Cardiac septum (tissue), 1 donor: ENCODE measurements at regions not wholly inside any gene's neighbourhood (a gene's known extent, or its start where the extent isn't known, plus 50 kb on each side); places are given as distances from the start of the nearest gene placed in this dataset.
"Not testable (repeated sequence)": the region's sequence is repeated elsewhere in the genome, so short reads cannot be mapped to it uniquely, and the experiment has no call there.

Source experiments
- DNase-seq: peaks from one replicate; pipeline ENCODE4 v3.0.0-alpha.2; 2020; ENCODE audit warnings: low spot score
- intact Hi-C: fragments of 100-400 bp; cut with DNase I; formaldehyde crosslinking; loops from one replicate; pipeline ENCODE4 v1.14.0; 2022
- donor health status: DM: no; HTN: no; CAD: no.

- DNase-seq: no peak
- intact Hi-C loops: no loop called here
Observed at GRCh38 chr18:43341014-43341413, 63.7 kb upstream of the SYT4 start.

DNA sequence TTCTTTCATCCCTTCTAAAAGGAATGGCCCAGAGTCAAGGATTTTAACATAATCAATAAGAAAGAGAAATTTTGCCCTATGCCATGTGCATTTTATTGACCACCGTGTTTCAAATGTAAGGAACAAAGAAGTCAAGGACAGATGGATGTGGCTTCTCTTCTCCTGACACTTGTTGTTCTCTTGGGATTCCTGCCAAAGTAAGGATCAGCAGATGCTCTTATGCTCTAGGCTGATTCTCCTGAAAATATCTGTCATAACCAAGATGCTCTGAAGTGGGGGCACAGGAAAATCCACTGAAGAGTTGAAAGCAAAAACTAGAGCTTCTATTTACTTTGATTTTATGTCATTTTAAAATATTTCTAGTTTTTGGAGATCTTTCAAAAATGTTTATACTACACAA, 72.9 kb upstream of the SYT4 start:
- intact Hi-C loops: no loop called here

DNA sequence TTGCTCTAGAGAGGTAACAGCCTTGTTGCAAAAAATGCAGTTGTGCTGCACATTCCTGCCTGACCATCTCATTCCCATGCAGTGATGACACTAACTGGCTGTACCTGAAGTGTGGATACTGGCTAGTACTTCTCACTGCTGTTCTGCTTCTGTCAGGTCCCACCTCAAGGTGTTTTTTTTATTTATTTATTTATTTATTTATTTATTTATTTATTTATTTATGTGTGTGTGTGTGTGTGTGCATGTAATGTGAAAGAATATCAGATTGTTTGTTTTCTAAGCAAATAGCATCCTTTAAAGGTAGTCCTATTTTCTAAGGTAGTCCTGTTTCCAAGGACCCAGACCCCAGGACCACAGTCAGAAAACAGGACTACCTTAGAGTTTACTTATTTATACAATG, 87.2 kb upstream of the SYT4 start:
- no peak for DNase-seq
- intact Hi-C loops: no loop called here

More for the DNA sequence above, 72.9 kb upstream of the SYT4 start:
- DNase-seq: no peak

DNA sequence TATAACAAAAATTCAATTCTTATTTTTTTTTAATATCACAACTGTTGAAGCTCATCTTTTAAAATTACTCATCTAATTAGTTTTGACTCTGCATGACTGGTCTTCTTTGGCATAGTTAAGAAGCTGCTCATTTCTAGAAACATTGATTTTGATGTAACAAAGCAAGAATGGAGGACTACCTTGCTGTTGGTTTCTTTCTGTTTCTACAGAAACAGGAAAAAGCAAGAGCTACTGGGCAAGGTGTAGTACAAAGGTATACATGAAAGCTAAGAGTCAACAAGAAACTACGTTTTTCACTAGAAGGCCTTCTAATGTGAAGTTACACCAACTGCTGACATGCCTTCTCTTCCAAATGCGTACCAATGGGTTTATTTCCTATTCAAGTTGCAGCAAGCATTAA, 90.6 kb upstream of the SYT4 start:
- DNase-seq: no peak
- intact Hi-C loops: no loop called here

GRCh38 chr18:43369311-43369710, 92.0 kb upstream of the SYT4 start:
- DNase-seq, intact Hi-C loops: not testable (repeated sequence)

DNA sequence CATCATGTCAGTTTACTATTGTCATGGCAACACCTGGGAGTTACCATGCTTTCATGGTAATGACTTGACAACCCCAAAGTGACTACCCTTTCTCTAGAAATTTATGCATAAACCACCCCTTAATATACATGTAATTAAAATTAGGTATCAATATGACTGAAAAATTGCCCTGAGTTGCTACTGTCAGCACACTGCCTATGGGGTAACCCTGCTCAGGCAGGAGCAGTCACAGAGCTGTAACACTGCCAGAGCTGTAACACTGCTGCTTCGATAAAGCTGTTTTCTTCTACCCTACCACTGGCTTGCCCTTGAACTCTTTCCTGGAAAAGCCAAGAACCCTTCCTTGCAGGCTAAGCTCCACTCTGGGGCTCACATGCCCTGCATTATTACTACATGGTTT, 95.5 kb upstream of the SYT4 start:
- intact Hi-C loops: no loop called here
- no peak for DNase-seq

DNA sequence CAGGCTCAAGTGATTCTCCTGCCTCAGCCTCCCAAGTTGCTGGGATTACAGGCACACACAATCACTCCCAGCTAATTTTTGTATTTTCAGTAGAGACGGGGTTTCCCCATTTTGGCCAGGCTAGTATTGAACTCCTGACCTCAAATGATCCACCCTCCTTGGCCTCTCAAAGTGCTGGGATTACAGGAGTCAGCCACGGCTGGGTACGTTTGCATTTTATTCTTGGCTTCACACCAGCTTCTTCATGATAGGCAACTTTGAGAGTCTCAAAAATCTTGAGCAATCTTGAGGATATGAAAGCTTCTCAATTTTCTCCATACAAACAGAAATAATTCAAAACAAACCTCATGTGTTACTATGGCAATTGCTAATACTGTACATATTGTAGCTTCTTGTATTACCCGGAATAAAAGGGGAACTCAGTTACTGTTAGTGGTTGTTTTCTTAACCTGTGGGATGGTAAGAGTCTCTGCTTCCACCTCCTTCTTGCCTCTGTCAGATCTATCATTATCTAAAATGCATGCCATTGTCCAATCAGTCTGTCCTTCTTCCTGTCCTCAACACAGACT, 102.9 kb upstream of the SYT4 start:
- intact Hi-C loops: no loop called here
- no peak for DNase-seq

DNA sequence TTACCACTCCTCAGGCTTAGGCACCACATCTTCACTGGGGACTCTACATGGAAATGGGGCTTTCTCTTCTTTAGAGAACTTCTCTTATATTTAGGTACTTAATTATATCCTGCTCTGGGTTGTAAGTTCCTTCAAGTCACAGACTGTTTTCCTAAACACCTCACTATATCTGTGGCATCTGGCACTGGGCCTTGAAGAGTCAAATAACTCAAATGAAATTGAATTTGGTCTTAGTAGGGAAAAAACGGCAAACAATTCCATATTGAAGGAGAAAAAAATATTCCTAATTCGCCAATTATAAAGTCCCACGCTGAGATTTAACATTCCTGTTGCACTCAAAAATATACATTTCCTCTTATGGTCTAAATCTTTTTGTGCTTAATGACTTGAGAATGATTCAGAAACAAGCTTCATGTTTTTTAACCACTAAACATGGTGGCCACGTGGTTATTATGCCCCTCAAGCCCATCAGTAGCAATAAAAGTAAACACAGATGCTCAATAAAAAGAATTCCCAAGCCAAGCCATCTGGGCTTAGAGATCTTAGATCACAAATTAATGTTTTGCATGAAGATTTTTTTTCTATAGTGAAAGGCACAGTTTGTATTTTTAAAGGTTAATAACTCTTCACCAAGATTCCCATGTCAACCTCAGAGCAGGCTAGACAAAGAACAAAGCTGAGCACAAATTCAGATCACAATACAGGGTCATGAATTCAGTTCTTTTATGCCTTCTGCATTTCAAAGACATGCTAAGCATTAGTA, 105.5 kb upstream of the SYT4 start:
- intact Hi-C loops: no loop called here
- DNase-seq: no peak

DNA sequence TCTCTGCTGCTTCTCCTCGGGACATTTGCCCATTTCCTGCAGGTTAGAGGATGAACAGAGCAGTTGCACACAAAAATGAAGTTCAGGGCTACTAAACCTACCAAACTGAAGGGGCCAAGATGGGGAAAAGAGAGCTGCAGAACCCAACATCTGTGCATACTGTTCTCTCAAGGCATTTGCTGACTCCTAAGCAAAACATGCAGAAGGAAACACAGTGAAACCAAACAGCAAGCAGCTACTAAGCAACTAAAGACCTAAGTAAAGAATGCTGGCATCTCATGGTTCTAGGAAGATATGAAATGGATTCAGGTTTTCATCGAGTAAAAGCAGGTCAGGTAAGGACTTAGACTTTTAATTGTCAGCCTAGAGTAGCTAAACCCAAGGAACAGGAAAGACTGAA, 111.9 kb upstream of the SYT4 start:
- no peak for DNase-seq
- intact Hi-C loops: no loop called here

DNA sequence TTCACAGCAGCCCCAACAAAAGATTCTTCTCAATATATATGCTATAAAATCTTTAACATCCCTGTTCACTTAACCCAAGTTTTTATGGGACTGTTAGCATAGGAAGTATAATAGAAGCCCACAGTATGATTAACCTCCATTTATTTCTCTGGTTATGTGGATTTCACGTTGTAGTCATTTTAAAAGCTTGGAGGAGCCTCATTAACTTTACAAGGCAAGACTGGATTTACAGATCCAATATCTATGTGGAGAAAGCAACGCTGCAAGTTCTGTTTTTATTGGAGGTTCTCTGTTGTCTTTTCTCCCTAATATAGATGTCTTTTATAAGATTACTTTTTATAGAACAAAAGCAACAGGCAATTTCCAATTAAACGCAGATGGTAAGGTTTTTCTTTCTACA, 114.9 kb upstream of the SYT4 start:
- DNase-seq: no peak
- intact Hi-C loops: no loop called here

- no peak for DNase-seq
- intact Hi-C loops: no loop called here
Observed at GRCh38 chr18:43393174-43393573, 115.9 kb upstream of the SYT4 start.

- intact Hi-C loops: no loop called here
- no peak for DNase-seq
Observed at GRCh38 chr18:43396266-43396665, 119.0 kb upstream of the SYT4 start.

- intact Hi-C loops: no loop called here
- no peak for DNase-seq
Observed at GRCh38 chr18:43398601-43399000, 121.3 kb upstream of the SYT4 start.

DNA sequence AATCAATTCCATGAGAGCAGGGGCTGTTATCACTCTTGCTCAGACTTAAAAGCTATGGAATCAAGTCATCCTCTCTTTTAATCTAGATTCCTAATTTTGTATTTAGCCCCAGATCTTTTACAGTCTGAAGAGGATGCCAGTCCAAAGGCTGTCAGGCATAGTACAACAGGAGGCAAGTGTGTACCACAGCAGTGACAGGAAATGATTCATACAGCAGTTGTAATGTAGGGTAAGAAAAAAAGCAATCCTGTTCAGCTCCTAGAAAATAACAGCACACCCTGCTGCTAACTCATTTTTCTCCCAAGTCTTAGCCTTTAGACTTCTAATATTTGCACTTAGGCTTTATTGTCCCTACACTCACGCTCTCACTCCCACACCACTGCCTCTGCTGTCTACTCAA, 127.8 kb upstream of the SYT4 start:
- no peak for DNase-seq
- intact Hi-C loops: no loop called here

- DNase-seq: no peak
- intact Hi-C loops: no loop called here
Observed at GRCh38 chr18:43414006-43414405, 136.7 kb upstream of the SYT4 start.

DNA sequence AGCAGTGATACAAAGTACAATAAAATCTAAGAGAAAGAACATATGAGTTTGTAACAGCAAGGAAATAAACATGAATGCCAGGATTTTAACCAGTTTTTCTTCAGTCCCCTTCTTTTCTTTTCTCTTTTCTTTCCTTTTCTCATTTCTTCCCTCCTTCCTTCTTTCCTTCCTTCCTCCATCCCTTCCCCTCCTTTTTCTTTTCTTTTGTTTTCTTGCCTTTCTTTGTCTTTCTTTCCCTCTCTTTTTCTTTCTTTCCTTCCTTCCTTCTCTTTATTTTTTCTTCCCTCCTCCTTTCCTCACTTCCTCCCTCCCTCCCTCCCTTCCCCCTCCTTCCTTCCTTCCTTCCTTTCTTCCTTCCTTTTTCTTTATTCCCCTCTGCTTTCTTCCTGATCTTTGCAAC, 142.8 kb upstream of the SYT4 start:
- intact Hi-C loops: no loop called here
- DNase-seq: no peak

DNA sequence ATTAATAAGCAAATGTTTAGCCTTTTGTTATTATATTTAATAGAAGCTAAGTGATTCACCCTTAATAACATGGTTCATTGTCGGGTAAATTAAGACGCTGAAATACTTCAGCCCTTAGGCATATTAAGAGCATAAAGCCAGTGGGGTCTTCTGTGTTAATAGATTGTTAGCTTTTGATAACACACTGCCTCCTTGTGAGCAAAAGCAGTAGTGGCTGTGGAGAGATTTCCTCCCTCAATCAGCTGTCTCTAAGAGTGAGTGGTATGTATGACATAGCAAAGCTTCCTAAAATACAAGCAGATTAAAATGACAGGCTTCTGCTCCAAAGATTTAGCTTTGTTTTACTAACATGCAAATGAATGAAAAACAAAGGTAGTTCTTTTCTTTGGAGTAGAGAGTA, 143.7 kb upstream of the SYT4 start:
- intact Hi-C loops: no loop called here
- DNase-seq: no peak

DNA sequence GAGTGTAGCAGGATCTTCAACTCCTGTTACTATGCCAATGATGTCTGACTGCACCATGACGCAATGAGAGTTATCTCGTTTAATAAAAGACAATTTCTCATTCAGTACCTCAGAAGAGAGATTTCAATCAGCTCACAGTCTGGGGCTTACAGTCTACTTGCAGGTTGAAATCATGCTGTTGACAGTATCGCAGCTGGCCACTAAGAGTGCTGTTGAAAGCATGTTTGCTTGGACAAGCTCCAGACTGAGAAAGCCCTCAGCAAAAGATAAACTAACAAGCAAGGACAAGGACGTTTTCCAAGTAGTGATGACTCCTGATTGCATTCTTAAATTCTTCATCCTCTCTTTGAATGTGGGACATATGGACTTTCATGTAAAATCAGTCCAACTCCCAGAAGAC, 145.2 kb upstream of the SYT4 start:
- DNase-seq: no peak
- intact Hi-C loops: no loop called here

DNA sequence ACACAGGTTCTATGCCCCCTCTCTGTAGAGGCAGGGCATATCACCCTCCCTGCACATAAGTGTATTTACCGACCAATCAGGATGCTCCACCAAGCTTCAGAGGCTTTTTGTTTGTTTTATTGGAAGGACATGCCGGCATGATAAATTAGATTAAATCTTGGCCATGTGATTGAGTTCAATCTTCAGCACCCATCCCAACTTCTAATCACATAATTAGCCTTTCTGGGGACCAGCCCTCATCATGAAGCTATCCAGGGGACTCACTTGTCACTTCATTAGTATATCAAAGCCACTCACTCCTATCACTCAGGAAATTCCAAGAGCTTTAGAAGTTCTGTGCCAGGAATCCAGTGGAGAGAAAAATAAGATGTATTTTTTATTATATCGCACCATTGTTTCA, 158.6 kb upstream of the SYT4 start:
- intact Hi-C loops: no loop called here
- DNase-seq: no peak

GRCh38 chr18:43442131-43442530, 164.8 kb upstream of the SYT4 start:
- DNase-seq: no peak
- intact Hi-C loops: no loop called here

- no peak for DNase-seq
Observed at GRCh38 chr18:43442571-43442970, 165.3 kb upstream of the SYT4 start.

GRCh38 chr18:43465483-43465882, 188.2 kb upstream of the SYT4 start:
- intact Hi-C loops: no loop called here
- no peak for DNase-seq

More at GRCh38 chr18:43442571-43442970, 165.3 kb upstream of the SYT4 start:
- intact Hi-C loops: no loop called here
